Kidney capillary endothelial cell (primary cell): ENCODE measurements at regions not wholly inside any gene's neighbourhood (a gene's known extent, or its start where the extent isn't known, plus 50 kb on each side); places are given as distances from the start of the nearest gene placed in this dataset.
"Not testable (repeated sequence)": the region's sequence is repeated elsewhere in the genome, so short reads cannot be mapped to it uniquely, and the experiment has no call there.

Experiments used
- DNase-seq: peaks from one replicate; pipeline ENCODE4 v3.0.0-alpha.2; 2018; ENCODE audit warnings: low spot score

DNA sequence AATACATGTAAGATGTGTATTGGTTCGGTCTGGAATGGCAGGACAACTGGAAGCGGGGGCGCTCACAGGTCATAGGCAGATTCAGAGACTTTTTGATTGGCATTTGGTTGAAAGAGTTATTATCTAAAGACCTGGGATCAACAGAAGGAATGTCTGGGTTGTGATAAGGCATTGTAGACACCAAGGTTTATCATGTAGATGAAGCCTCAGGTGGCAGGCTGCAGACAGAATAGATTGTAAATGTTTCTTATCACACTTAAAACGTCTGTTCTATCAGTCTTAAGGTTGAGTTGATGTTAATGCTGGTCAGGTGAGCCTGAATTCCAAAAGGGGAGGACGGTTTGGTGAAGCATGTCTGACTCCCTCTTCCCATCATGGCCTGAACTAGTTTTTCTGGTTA lies 295.9 kb upstream of the PROK2 start:
- DNase-seq, result no peak

DNA sequence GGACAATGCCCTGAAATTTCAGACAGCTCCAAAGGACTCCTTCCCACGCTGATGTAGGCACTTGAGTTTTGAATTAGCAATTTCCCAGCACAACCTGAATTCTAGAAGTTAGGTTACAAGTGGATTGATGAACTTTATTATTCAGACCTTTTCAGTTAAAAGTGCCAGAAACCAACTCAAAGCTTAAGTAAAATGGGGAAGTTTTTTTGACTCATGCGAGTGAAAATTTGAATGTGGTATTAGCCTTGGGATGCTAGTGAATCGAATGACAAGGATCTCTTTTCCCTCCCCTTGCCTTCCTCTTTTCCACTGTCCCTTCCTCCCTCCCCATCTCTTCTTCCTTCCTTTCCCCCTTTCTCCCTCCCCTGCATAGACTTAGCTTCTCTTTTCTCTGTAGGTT lies 295.1 kb upstream of the PROK2 start:
- no peak for DNase-seq

DNA sequence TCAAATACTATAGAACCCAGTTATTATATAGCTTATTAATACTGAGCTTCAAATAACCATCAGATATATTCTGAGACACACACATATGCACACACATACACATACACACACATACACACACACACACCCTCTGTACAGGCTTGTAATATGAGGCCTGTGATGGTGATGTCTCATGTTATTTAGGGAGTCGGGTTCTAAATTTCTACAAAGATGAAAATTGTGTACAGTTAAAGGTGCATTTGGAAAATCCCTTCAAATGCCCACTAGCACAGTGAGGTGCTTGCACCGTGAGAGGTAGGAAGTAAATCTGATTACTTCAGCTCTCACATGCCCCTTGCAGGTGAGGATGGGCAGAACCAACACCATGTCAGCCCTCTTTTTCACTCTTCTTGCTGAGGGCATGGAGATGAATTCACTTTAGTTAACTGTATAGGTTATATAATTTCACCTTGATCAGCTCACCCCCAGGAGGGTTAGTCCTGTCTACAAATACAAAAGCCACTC lies 294.5 kb upstream of the PROK2 start:
- DNase-seq, result no peak

DNA sequence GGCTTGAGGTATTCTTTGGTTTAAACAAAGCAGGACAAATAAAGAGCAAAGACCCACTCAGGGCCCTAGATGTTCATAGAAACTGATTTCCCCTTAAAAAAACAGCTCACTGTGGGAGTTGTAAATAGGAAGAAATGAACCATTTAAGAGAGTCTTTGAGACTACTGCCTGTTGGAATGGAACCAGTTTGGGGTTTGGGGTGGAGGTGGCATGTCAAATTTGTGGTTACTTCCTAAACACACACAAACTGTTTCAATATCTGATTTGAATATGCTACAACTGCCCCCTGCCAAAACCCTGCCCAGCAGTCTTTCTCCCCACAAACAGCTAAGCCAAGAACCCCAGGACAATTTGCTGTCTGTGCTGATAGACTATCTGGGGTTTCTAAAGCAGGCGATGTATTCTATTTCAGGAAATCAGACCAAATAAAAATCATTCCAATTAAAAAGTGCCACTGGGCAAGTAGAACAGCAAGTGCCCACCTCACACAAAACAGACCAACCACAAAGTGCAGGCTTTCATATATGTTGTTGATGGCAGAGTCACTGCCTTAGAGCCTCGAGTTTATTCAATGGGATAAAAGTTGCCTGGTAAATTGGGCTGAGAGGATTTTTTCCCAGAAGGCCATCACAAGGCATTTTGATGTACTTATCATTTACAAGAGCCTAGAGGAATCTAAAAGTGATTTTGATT lies 293.9 kb upstream of the PROK2 start:
- no peak for DNase-seq

DNA sequence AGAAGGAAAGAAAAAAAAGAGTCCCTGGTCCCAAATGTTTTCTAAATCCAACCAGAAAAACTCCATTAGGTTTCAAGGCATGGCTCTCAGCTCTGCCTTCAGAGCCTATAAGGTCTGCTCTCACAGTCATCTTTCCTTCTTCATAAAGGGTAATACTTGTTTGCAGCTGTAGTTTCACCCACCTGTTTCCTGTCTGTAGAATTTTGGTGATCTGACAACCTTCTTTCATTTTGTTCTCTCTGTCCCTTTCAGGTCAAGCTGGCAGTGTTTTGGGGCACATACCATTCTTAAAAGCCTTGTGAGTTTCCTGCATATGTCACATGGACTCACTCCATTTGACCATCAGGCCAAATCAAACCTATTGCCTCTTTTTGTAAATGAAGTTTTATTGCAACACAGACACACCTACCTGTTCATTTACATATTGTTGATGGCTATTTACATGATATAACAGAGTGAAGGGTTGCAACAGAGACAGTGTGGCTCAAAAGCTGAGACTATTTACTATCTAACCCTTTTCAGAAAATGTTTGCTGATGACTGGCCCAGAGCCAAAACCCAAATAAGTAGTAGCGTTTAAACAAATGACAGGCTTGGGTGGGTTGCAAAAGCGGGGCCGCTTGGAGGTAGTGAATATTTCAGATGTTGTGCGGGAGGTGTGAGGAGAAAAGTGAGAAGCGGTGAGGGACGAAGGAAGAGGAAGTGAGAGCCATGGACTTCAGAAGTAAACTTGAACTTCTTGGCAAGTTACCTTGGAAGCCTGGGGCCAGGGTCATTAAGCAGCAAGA lies 292.7 kb upstream of the PROK2 start:
- DNase-seq, result no peak

DNA sequence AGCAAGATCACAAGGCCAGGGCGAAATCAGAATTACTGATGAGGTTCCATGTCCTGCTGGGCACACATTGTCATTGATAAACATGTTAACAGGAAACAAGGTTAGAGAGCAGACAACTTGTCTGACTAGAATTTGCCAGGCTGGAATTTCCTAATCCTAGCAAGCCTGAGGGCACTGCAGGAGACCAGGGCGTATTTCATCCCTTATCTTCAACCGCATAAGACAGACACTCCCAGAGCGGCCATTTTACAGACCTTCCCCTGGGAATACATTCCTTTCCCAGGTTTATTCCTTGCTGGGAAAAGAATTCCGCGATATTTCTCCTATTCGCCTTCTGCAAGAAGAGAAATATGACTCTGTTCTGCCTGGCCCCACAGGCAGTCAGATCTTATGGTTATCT lies 290.9 kb upstream of the PROK2 start:
- DNase-seq, result not testable (repeated sequence)

DNA sequence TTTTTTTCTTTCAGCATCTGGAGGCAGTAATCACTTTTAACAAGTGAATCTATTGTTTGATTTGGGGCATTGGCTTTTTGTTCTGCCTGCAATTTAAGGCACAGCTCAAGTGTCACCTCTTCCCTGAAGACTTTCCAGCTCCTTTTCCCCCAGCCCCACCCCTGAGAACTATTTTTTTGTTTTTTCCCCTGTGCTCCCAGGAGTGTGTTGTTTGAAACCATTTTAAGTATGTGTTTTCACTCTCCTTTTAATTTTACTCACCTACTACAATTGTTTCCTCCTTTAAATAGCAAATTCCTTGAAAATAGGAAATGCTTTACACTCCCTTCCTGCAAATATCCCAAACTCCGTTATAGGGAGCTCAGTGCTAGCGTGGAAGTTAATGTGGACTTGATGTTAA lies 286.7 kb upstream of the PROK2 start:
- no peak for DNase-seq

DNA sequence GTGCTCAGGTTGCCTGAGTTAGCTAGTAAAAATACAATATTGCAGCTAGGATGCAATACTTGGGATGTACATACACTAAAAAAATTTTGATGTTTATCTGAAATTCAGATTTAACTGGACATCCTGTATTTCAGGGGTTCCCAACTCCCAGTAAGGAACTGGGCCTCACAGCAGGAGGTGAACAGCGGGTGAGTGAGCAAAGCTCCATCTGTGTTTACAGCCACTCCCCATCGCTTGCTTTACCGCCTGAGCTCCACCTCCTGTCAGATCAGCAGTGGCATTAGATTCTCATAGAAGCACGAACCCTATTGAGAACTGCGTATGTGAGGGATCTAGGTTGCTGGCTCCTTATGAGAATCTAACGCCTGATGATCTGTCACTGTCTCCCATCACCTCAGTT lies 285.1 kb upstream of the PROK2 start:
- DNase-seq, result no peak

DNA sequence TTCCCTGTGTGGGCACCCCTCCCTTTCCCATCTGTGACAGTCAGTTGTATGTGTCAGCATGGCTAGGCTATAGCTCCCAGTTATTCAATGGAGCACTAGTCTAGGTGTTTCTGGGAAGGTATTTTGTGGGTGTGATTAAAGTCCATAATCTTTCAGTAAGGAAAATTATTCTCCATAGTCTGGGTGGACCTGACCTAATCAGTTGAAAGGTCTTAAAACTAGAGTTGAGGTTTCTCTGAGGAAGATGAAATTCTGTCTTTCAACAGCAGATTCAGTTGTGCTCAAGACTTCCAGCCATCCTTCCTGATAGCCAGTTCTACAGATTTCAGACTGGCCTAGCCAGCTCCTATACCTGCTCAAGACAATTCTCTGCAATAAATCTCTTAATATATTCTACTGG lies 284.6 kb upstream of the PROK2 start:
- DNase-seq, result no peak

DNA sequence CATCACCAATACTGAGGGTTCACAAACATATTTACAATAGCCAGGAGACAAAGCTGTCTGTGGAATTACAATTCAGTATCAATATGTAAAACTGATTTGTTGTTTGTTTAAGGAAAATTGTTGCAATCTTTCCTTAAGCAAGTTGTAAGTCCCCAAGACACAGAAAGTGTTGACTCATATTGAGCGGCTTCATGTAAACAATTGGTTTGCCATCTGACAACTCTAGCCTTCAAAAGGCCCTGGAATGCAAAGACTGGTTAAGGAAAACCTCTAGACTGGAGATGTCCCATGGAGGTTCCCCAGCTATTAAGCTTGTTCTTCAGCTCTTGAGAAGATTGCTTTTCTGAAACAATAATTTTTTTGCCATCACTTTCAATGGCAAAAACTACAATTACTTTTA lies 283.7 kb upstream of the PROK2 start:
- no peak for DNase-seq

DNA sequence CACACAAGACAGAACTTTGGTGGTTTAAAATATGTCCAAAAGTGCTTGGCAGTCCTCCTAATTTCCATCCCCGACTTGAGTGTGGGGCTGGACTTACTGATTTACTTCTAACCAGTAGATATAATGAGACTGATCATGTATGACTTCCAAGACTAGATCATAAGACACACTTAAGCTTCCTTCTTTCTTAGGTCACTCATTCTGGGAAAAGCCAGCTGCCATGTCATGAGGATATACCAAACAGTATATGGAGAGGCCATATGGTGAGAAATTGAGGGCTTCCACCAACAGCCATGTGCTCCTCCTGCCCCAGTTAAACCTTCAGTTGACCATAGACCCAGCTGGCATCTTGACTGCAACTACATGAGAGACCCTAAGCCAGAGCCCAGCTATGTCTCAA lies 282.8 kb upstream of the PROK2 start:
- no peak for DNase-seq

DNA sequence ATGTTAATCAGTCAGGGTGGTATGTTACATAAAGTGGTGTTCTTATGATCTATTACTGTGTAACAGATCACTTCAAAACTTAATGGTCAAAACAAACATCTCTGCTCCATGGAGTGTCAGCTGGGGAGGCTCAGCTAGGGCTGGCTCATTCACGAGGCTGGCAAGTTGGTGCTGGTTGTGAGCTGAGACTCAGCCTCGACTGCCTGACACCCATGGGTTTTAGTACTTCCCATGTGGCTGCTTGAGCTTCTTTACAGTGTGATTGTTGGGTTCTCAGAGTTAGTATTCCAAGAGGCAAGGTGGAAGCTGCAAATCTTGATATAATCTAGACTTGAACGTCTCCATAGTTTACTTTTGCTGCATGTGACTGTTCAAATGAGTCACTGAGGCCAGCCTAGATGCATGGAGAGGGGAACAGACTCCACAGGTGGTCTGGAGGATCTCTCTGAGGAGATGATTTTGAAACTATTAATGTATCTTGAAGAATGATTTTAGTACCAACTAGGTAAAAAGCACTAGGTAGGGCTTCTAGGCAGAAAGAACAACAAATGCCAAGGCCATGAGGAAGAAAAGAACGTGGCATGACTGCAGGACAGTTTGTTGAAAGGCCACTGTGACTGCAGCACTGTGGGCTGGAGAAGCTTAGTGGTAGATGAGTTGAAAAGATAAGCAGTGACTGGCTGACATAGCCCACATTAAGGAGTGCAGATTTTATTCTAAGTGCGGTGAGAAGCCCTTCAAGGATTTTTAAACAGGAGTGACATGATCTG lies 281.1 kb upstream of the PROK2 start:
- DNase-seq, result no peak

DNA sequence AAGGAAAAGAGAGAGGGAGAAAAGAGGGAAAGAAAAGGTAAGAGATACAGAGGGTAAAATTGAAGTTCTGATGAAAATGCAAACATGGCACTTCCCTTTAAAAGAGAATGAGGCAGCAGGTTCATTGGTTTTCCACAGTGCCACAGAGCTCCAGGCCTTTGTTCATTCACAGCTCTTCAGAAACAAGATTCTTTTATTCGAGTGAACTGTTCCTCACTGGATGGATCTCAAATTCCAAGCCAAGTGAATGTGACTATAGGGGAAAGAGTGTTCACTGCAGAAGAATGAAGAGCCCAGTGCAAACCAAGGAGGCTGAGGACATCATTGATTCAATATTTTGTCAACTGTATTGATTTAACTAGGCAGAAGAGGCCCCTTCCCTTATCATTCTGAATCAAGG lies 280.3 kb upstream of the PROK2 start:
- no peak for DNase-seq

DNA sequence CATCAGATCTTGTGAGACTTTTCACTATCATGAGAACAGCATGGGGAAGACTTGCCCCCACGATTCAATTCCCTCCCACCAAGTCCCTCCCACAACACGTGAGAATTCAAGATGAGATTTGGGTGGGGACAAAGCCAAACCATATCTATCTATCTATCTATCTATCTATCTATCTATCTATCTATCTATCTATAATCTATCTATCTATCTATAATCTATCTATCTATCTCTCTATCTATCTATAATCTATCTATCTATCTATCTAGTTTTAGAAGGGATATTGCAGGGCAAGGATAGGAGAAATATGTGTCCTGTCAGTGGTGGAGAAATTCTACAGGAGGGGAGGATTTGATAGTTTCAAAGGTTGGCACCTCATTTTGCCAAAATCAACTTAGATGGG lies 279.8 kb upstream of the PROK2 start:
- DNase-seq, result not testable (repeated sequence)

DNA sequence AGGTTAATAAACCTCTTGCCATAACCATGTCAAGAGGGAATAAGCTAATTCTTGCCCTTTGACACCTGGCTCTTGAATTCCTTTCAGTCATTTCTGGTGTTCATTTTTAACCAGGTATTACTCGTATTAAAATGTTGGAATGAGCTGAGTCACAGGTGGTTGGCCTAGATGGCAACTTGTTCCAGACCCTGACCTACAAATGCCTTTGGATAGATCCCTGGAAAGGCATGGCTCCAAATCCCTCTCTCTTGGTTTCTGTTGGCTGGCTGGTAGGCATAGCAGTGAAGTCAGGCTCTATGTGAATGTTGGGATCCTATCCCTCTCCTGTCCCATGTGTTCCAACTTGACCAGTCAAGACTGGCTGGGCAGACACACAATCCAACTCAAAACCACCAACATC lies 277.1 kb upstream of the PROK2 start:
- DNase-seq, result no peak

DNA sequence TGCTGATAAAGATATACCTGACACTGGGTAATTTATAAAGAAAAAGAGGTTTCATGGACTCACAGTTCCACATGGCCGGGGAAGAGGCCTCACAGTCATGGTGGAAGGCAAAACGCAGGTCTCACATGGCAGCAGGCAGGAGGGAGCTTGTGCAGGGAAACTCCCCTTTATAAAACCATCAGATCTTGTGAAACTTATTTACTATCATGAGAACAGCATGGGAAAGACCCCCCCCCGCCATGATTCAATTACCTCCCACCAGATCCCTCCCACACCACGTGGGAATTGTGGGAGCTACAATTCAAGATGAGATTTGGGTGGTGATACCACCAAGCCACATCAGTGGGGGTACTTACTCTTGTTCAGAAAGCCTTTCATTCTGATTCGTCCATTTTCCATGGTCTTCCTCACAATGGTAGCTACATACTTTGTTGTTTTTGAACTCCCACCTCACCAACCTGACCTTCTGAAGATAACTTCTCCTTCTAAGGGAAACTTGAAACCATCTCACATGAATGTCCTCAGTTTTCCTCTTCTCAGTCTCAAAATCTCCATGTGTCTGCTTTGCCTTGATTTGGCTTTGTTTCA lies 275.6 kb upstream of the PROK2 start:
- DNase-seq, result no peak

DNA sequence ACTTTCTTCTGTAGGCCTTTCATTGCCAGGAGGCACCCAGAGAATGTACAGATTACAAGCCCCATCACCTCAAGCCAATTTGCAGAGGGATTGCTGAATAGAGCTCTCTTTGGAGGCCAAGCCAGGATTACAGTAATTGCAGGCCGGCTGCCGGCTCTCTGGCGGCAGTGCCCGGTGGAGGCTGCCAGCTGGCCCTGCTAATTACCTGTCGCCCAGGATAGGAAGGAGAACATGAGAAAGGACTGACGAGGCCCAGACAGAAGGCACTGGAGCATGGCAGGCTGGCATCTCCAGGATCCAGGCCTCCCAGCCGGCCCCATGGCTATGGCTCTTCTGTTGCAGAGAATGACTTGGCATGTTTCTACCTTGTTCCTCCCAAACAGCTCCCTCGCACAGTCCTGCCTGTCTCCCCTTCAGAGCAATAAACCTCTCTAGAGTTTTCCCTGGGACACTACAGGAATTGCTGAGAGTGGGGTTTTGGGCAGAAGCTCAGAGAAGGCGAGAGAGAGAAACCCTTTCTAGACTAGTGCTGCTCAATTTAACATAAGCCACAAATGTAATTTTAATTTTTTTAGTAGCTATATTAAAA lies 273.6 kb upstream of the PROK2 start:
- DNase-seq, result no peak

DNA sequence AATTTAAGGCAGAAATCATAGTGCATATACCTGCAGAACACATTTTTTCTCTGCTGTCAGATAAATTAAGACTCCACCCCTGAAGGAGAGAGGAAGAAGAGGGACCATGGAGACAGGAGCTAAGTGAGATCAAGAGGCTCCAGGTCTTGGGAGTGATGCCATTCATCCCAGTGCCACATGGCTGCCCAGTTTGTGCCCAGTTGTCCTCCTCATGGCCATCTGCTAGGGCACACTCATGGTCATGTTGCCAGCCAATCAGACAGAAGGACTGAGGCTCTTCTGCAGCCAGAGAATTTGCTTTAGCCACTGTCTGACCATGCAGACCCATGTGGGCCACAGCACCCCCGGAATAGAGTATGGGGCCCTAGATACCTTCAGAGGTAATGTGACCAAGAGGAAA lies 270.5 kb upstream of the PROK2 start:
- DNase-seq, result no peak

DNA sequence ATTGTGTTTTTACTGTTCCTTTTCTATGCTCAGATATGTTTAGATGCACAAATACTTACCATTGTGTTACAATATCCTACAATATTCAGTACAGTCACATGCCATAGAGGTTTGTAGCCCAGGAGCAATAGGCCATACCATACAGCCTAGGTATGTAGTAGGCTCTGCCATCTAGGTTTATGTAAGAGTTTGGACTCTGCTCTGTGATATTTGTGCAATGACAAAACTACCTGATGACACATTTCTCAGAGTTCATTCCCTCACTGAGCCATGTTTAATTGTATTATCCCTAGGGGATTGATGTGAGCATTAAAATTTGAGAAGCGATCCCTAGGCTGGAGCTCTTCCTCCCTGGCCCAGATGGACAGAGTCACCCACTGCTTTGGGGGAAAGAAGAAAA lies 270.0 kb upstream of the PROK2 start:
- DNase-seq, result no peak

DNA sequence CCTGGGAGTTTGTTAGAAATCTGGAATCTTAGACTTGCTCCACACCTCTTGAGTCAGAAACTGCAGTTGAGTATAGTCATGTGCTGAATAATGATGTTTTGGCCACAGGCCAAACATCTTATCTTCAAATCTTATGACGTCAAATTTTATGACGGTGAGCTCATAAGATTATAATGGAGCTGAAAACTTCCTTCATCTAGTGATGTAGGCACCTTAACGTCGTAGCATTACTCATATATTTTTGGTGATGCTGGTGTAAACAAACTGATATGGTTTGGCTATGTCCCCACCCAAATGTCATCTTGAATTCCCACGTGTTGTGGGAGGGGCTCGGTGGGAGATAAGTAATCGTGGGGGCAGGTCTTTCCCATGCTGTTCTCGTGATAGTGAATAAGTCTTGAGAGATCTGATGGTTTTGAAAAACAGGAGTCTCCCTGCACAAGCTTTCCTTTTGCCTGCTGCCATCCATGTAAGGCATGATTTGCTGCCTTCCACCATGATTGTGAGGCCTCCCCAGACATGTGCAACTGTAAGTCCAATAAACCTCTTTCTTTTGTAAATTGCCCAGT lies 268.0 kb upstream of the PROK2 start:
- no peak for DNase-seq

DNA sequence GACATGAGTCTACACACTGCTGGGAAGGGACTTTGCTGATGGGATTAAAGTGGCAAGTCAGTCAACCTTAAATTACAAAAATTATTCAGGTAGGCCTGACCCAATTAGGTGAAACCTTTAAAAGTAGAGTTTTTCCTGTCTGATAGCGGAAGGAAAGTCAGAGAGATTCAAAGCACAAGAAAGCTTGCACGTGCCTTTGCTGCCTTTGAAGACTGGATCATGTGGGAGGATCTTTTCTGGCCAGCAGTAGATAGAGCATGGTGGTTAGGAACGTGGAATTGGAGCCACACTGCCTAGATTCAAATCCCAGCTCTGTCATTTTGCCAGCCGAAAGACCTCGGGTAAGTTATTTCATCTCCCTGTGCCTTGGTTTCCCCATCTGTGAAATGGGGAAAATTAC lies 265.8 kb upstream of the PROK2 start:
- no peak for DNase-seq
